GM12891 (cell line): ENCODE measurements at regions not wholly inside any gene's neighbourhood (a gene's known extent, or its start where the extent isn't known, plus 50 kb on each side); places are given as distances from the start of the nearest gene placed in this dataset.

Experiments
- DNase-seq: peaks from one replicate; pipeline ENCODE4 v3.0.0; 2011; ENCODE audit warnings: low spot score; ENCODE audit not compliant: insufficient read length
- FAIRE-seq: peaks from 2 replicates; lab custom pipeline; 2011; peaks lifted over from hg19 to GRCh38; lab: Jason Lieb, UNC
- PAX5 ChIP-seq: IDR thresholded peaks from 2 replicates; pipeline ENCODE4 v1.6.1; 2011; ENCODE audit warnings: low read length, moderate library complexity, mild to moderate bottlenecking; ENCODE audit not compliant: insufficient read depth, severe bottlenecking
- POLR2A ChIP-seq: IDR thresholded peaks from 2 replicates; pipeline ENCODE4 v1.6.1; 2011; ENCODE audit warnings: low read depth, low read length, control low read depth
- POLR2AphosphoS5 ChIP-seq: IDR thresholded peaks from 2 replicates; pipeline ENCODE4 v1.6.1; 2011; ENCODE audit warnings: low read depth, low read length, control low read depth
- POU2F2 ChIP-seq: IDR thresholded peaks from 2 replicates; pipeline ENCODE4 v1.6.1; 2011; ENCODE audit warnings: low read depth, mild to moderate bottlenecking, control low read depth, low read length, moderate library complexity
- SPI1 ChIP-seq: IDR thresholded peaks from 2 replicates; pipeline ENCODE4 v1.6.1; 2011; ENCODE audit warnings: low read depth, low read length, control low read depth
- TAF1 ChIP-seq: IDR thresholded peaks from 2 replicates; pipeline ENCODE4 v1.6.1; 2011; ENCODE audit warnings: low read depth, low read length, control low read depth

GRCh38 chr16:59684911-59685310 lies 950.8 kb upstream of the GOT2 start:
- no peak for TF ChIP-seq TAF1
- TF ChIP-seq POU2F2: no peak
- DNase-seq: no peak
- FAIRE-seq: no peak

- DNase-seq (no peak), FAIRE-seq (no peak)
- TF ChIP-seq POLR2A (no peak), PAX5 (no peak), SPI1 (no peak), POLR2AphosphoS5 (no peak), TAF1 (no peak), POU2F2 (no peak)
Observed at GRCh38 chr16:59683709-59684108, 949.6 kb upstream of the GOT2 start.

- TF ChIP-seq POU2F2 (no peak), TAF1 (no peak), PAX5 (no peak), SPI1 (no peak)
- DNase-seq: no peak
- FAIRE-seq: no peak
Observed at GRCh38 chr16:59665618-59666220, 931.6 kb upstream of the GOT2 start.

GRCh38 chr16:59658572-59658971 lies 924.5 kb upstream of the GOT2 start:
- DNase-seq (no peak), FAIRE-seq (no peak)
- TF ChIP-seq SPI1: no peak
- TF ChIP-seq PAX5: no peak
- TF ChIP-seq POLR2AphosphoS5: no peak
- no peak for TF ChIP-seq POLR2A
- no peak for TF ChIP-seq TAF1
- TF ChIP-seq POU2F2: no peak

- TF ChIP-seq POU2F2 (no peak), PAX5 (no peak), POLR2AphosphoS5 (no peak), TAF1 (no peak), POLR2A (no peak), SPI1 (no peak)
- DNase-seq (no peak), FAIRE-seq (no peak)
Observed at GRCh38 chr16:59655031-59655430, 920.9 kb upstream of the GOT2 start.

GRCh38 chr16:59654455-59654854 lies 920.3 kb upstream of the GOT2 start:
- no peak for DNase-seq
- FAIRE-seq: no peak
- TF ChIP-seq POLR2AphosphoS5 (no peak), SPI1 (no peak), POU2F2 (no peak), POLR2A (no peak), PAX5 (no peak), TAF1 (no peak)

GRCh38 chr16:59651662-59652061 lies 917.5 kb upstream of the GOT2 start:
- DNase-seq (no peak), FAIRE-seq (no peak)
- TF ChIP-seq POLR2AphosphoS5: no peak
- no peak for TF ChIP-seq POLR2A
- TF ChIP-seq POU2F2: no peak
- no peak for TF ChIP-seq PAX5
- TF ChIP-seq SPI1: no peak
- TF ChIP-seq TAF1: no peak

GRCh38 chr16:59645194-59645593 lies 911.1 kb upstream of the GOT2 start:
- DNase-seq (no peak), FAIRE-seq (no peak)
- no peak for TF ChIP-seq POLR2A
- no peak for TF ChIP-seq POU2F2
- TF ChIP-seq SPI1: no peak
- TF ChIP-seq PAX5: no peak
- TF ChIP-seq POLR2AphosphoS5: no peak
- no peak for TF ChIP-seq TAF1

GRCh38 chr16:59635674-59636073 lies 901.6 kb upstream of the GOT2 start:
- TF ChIP-seq TAF1 (no peak), PAX5 (no peak), POLR2AphosphoS5 (no peak), POLR2A (no peak), SPI1 (no peak), POU2F2 (no peak)
- no peak for DNase-seq
- no peak for FAIRE-seq

GRCh38 chr16:59634951-59635350 lies 900.8 kb upstream of the GOT2 start:
- TF ChIP-seq TAF1: no peak
- no peak for TF ChIP-seq POLR2AphosphoS5
- FAIRE-seq: no peak
- no peak for DNase-seq
